Endothelial cell of umbilical vein (primary cell): ENCODE measurements at regions not wholly inside any gene's neighbourhood (a gene's known extent, or its start where the extent isn't known, plus 50 kb on each side); places are given as distances from the start of the nearest gene placed in this dataset.

Source experiments
- BruUV-seq: library from RNA; stranded (reverse); fragments of 400-500 nt; replicated peaks from 2 replicates; lab custom pipeline; 2021; lab: Mats Ljungman, UMichigan
- CTCF ChIA-PET: fragments of 300-600, 350-600 bp; sonication (Branson Sonifier 250); formaldehyde crosslinking; loops from one replicate; lab custom pipeline; 2021; ENCODE audit warnings: antibody characterized with exemption, inconsistent platforms; lab: Charles Lee
- POLR2A ChIA-PET: fragments of 300-600, 350-600 bp; sonication (Branson Sonifier 250); formaldehyde crosslinking; loops from one replicate; lab custom pipeline; 2021; ENCODE audit warnings: antibody characterized with exemption, inconsistent platforms; lab: Charles Lee
- DNase-seq: peaks from one replicate; pipeline ENCODE4 v3.0.0-alpha.2; 2011; ENCODE audit warnings: low read depth, low spot score
- FAIRE-seq: peaks from 2 replicates; lab custom pipeline; 2011; peaks lifted over from hg19 to GRCh38; lab: Jason Lieb, UNC
- H2AFZ ChIP-seq: 2 replicates; pipeline ENCODE4 v1.6.0; 2012; ENCODE audit warnings: low read depth, low read length, control low read depth, inconsistent platforms
- H3K27ac ChIP-seq: 2 replicates; pipeline ENCODE4 v1.5.1; 2011; ENCODE audit warnings: low read depth, mild to moderate bottlenecking, control low read depth, low read length, moderate library complexity; ENCODE audit not compliant: insufficient read depth
- H3K27me3 ChIP-seq, 2 experiments: 2 replicates each; pipeline versions ENCODE4 v1.6.0 to v1.6.1; 2011; ENCODE audit warnings: low read length in 2 of 2, mixed read lengths in 1 of 2; ENCODE audit not compliant: control insufficient read depth in 2 of 2, insufficient read depth in 2 of 2
- H3K36me3 ChIP-seq, 2 experiments: 2 replicates in 1 of 2; 3 replicates in 1 of 2; pipeline ENCODE4 v1.5.1; 2011; ENCODE audit warnings: low read length in 2 of 2, mild to moderate bottlenecking in 1 of 2, moderate library complexity in 1 of 2; ENCODE audit not compliant: control insufficient read depth in 2 of 2, insufficient read depth in 2 of 2; ENCODE audit errors: extremely low read depth in 1 of 2
- H3K4me1 ChIP-seq: 3 replicates; pipeline ENCODE4 v1.5.1; 2011; ENCODE audit warnings: mild to moderate bottlenecking, low read length; ENCODE audit not compliant: control insufficient read depth, insufficient read depth; ENCODE audit errors: extremely low read depth
- H3K4me2 ChIP-seq: 2 replicates; pipeline ENCODE4 v1.6.1; 2011; ENCODE audit warnings: low read length, control low read depth, mixed read lengths; ENCODE audit not compliant: insufficient read depth
- H3K4me3 ChIP-seq, 3 experiments: fragments of 200-600 bp in 1 of 3; sonication (generic), shearing (Covaris generic) in 1 of 3; replicated peaks in 1 of 3; 2 replicates each; pipeline ENCODE4 v1.5.1; 2011 to 2016; ENCODE audit warnings: control low read depth in 3 of 3, low read length in 3 of 3, mild to moderate bottlenecking in 2 of 3, inconsistent platforms in 1 of 3, low read depth in 1 of 3, moderate library complexity in 1 of 3; ENCODE audit not compliant: insufficient read depth in 1 of 3
- H3K79me2 ChIP-seq: 2 replicates; pipeline ENCODE4 v1.6.0; 2012; ENCODE audit warnings: low read length, inconsistent platforms; ENCODE audit not compliant: control insufficient read depth, insufficient read depth
- H3K9ac ChIP-seq: replicated peaks from 2 replicates; pipeline ENCODE3; 2011; ENCODE audit warnings: low read length, control low read depth; ENCODE audit not compliant: insufficient read depth; ENCODE audit errors: extremely low read depth
- H3K9me1 ChIP-seq: replicated peaks from 3 replicates; pipeline ENCODE4 v1.6.0; 2011; ENCODE audit warnings: mild to moderate bottlenecking, low read length; ENCODE audit not compliant: control insufficient read depth, insufficient read depth; ENCODE audit errors: extremely low read depth
- H3K9me3 ChIP-seq: replicated peaks from 2 replicates; pipeline ENCODE4 v1.5.1; 2012; ENCODE audit warnings: low read length, inconsistent platforms; ENCODE audit not compliant: control insufficient read depth, insufficient read depth
- H4K20me1 ChIP-seq: replicated peaks from 2 replicates; pipeline ENCODE3; 2011; ENCODE audit warnings: mild to moderate bottlenecking, low read length; ENCODE audit not compliant: control insufficient read depth, insufficient read depth; ENCODE audit errors: extremely low read depth
- CTCF ChIP-seq, 2 donors: IDR thresholded peaks; 1 replicate in 1 of 2; 2 replicates in 1 of 2; pipeline ENCODE4 v1.5.1; 2011; ENCODE audit warnings: low read length in 2 of 2, mild to moderate bottlenecking in 2 of 2, moderate library complexity in 2 of 2, control low read depth in 1 of 2, inconsistent platforms in 1 of 2, low read depth in 1 of 2; ENCODE audit not compliant: insufficient read depth in 1 of 2; ENCODE audit errors: extremely low read depth in 1 of 2
- EZH2 ChIP-seq: IDR thresholded peaks from 2 replicates; pipeline ENCODE4 v1.6.1; 2012; ENCODE audit warnings: borderline replicate concordance, low read depth, mild to moderate bottlenecking, moderate library complexity, low read length, inconsistent platforms; ENCODE audit not compliant: severe bottlenecking
- FOS ChIP-seq: IDR thresholded peaks from 2 replicates; pipeline ENCODE4 v1.6.1; 2011; ENCODE audit warnings: mild to moderate bottlenecking, low read length, moderate library complexity, borderline replicate concordance; ENCODE audit not compliant: insufficient read depth
- GATA2 ChIP-seq: IDR thresholded peaks from 2 replicates; pipeline ENCODE4 v1.7.0; 2011; ENCODE audit warnings: low read depth, mild to moderate bottlenecking, moderate library complexity, mixed read lengths, low read length; ENCODE audit not compliant: insufficient read length, insufficient read depth
- JUN ChIP-seq: IDR thresholded peaks from 2 replicates; pipeline ENCODE4 v1.6.1; 2011; ENCODE audit warnings: borderline replicate concordance, low read depth; ENCODE audit not compliant: insufficient read length, insufficient read depth
- MAX ChIP-seq: IDR thresholded peaks from 2 replicates; pipeline ENCODE4 v1.6.1; 2011; ENCODE audit not compliant: insufficient read depth, insufficient read length
- MYC ChIP-seq: IDR thresholded peaks from one replicate; pipeline ENCODE4 v1.6.1; 2011; ENCODE audit warnings: mild to moderate bottlenecking, low read depth, low read length
- POLR2A ChIP-seq: IDR thresholded peaks from 2 replicates; pipeline ENCODE4 v1.6.1; 2012; ENCODE audit warnings: low read depth, mild to moderate bottlenecking, control low read depth, low read length
- POLR2AphosphoS5 ChIP-seq: IDR thresholded peaks from 2 replicates; pipeline ENCODE4 v1.6.1; 2012; ENCODE audit warnings: low read depth, mild to moderate bottlenecking, control low read depth, low read length, moderate library complexity; ENCODE audit not compliant: insufficient read depth
- dilution Hi-C: fragments of 300-500 bp; cut with MboI; formaldehyde crosslinking; loops from one replicate; pipeline ENCODE4 v1.15.0; 2019; ENCODE audit warnings: low sequenced_read_pairs; ENCODE audit not compliant: extremely low pct_ligation_motif_present
- intact Hi-C: fragments of 100-400 bp; cut with micrococcal nuclease; formaldehyde crosslinking; loops from one replicate; pipeline ENCODE4 v1.10.0; 2022

- Histone ChIP-seq H4K20me1 (no peaks in the 10 kb centered on the region), H3K27ac (no peak overlapping the region), H3K4me2 (no peak overlapping the region), H3K4me1 (no peaks in the 10 kb centered on the region), H3K79me2 (no peaks in the 10 kb centered on the region), H3K9me1 (no peaks in the 10 kb centered on the region), H3K9me3 (peaks cover 2% of the 10 kb centered on the region), H3K4me3 (no peak overlapping the region), H3K9ac (no peak overlapping the region), H2AFZ (no peak overlapping the region), H3K36me3 (no peaks in the 10 kb centered on the region), H3K27me3 (no peaks in the 10 kb centered on the region)
- BruUV-seq = no TSS peak
- CTCF ChIA-PET = no interaction called here
- dilution Hi-C loops (no loop called here), intact Hi-C loops (no loop called here)
- DNase-seq (no peak), FAIRE-seq (no peak)
- TF ChIP-seq GATA2 (no peak), FOS (no peak), MAX (no peak), EZH2 (no peak), POLR2AphosphoS5 (no peak), JUN (no peak), MYC (no peak), CTCF (IDR thresholded peaks at IDR 0.05; ENCODE audit: extremely low read depth in 1 of 2, insufficient read depth in 1 of 2, low read depth in 1 of 2, low read length in 2 of 2) (no peak), POLR2A (no peak)
- POLR2A ChIA-PET = no interaction called here
Measured at GRCh38 chr6:14231501-14232280, 114.1 kb downstream of the CD83 start.
